GM23338 (cell line): ENCODE measurements at regions not wholly inside any gene's neighbourhood (a gene's known extent, or its start where the extent isn't known, plus 50 kb on each side); places are given as distances from the start of the nearest gene placed in this dataset.

Source experiments
- ATAC-seq: fragments of 200-7000 bp; cut with Tn5 transposase; 3 replicates; pipeline ENCODE4 v1.9.1; 2020
- DNase-seq: peaks from one replicate; pipeline ENCODE4 v3.0.0-alpha.2; 2015; ENCODE audit warnings: low spot score
- H2AFZ ChIP-seq: fragments of 200-600 bp; sonication (generic); 2 replicates; pipeline ENCODE4 v1.8.0; 2016; ENCODE audit warnings: antibody characterized with exemption, mild to moderate bottlenecking, moderate library complexity
- H3F3A ChIP-seq: fragments of 200-600 bp; sonication (generic); replicated peaks from 2 replicates; pipeline ENCODE4 v1.8.0; 2017; ENCODE audit warnings: antibody characterized with exemption, mixed run types, low read depth
- H3K27ac ChIP-seq: fragments of 200-600 bp; sonication (generic); 2 replicates; pipeline ENCODE4 v1.6.1; 2016; ENCODE audit warnings: low read depth
- H3K27me3 ChIP-seq: fragments of 200-600 bp; sonication (generic); 2 replicates; pipeline ENCODE4 v1.8.0; 2016; ENCODE audit warnings: mild to moderate bottlenecking, mixed run types, moderate library complexity; ENCODE audit not compliant: insufficient read depth
- H3K36me3 ChIP-seq: fragments of 200-600 bp; sonication (generic); 2 replicates; pipeline ENCODE4 v1.8.0; 2016; ENCODE audit warnings: mild to moderate bottlenecking; ENCODE audit not compliant: insufficient read depth
- H3K4me1 ChIP-seq: fragments of 200-600 bp; sonication (generic); 2 replicates; pipeline ENCODE4 v1.8.0; 2016; ENCODE audit warnings: mild to moderate bottlenecking, moderate library complexity; ENCODE audit not compliant: insufficient read depth
- H3K4me2 ChIP-seq: fragments of 200-600 bp; sonication (generic); 2 replicates; pipeline ENCODE4 v1.7.1; 2017; ENCODE audit warnings: mixed run types
- H3K4me3 ChIP-seq: fragments of 200-600 bp; sonication (generic); 2 replicates; pipeline ENCODE4 v1.6.1; 2016; ENCODE audit warnings: mixed run types
- H3K79me2 ChIP-seq: fragments of 200-600 bp; sonication (generic); replicated peaks from 2 replicates; pipeline ENCODE4 v1.8.0; 2017; ENCODE audit warnings: mild to moderate bottlenecking; ENCODE audit not compliant: insufficient read depth
- H3K9me2 ChIP-seq: fragments of 200-600 bp; sonication (generic); 2 replicates; pipeline ENCODE4 v1.8.0; 2017; ENCODE audit not compliant: insufficient read depth
- H4K20me1 ChIP-seq: fragments of 200-600 bp; sonication (generic); replicated peaks from 2 replicates; pipeline ENCODE4 v1.8.0; 2017; ENCODE audit warnings: mild to moderate bottlenecking; ENCODE audit not compliant: insufficient read depth
- H3K27ac Mint-ChIP-seq: 2 replicates; pipeline ENCODE4 v1.8.0; 2020; ENCODE audit warnings: inconsistent platforms, mild to moderate bottlenecking, moderate library complexity, mixed read lengths
- H3K27me3 Mint-ChIP-seq: 3 replicates; pipeline ENCODE4 v1.8.0; 2022; ENCODE audit warnings: low read depth, mild to moderate bottlenecking, moderate library complexity, mixed read lengths, inconsistent platforms; ENCODE audit not compliant: insufficient read depth, poor library complexity
- H3K36me3 Mint-ChIP-seq: 3 replicates; pipeline ENCODE4 v1.8.0; 2021; ENCODE audit warnings: low read depth, mild to moderate bottlenecking, inconsistent platforms, moderate library complexity, mixed read lengths
- H3K4me1 Mint-ChIP-seq: 3 replicates; pipeline ENCODE4 v1.8.0; 2020; ENCODE audit warnings: mild to moderate bottlenecking, inconsistent platforms, mixed read lengths
- H3K4me3 Mint-ChIP-seq: 3 replicates; pipeline ENCODE4 v1.8.0; 2021; ENCODE audit warnings: moderate library complexity, mild to moderate bottlenecking, inconsistent platforms, mixed read lengths
- H3K9me3 Mint-ChIP-seq: 3 replicates; pipeline ENCODE4 v1.8.0; 2020; ENCODE audit warnings: moderate library complexity, mild to moderate bottlenecking, inconsistent platforms, mixed read lengths
- CREB1 ChIP-seq: fragments of 250-450 bp; sonication (Bioruptor Pico); IDR thresholded peaks from 2 replicates; pipeline ENCODE4 v1.5.0; 2020; ENCODE audit warnings: low read depth, mild to moderate bottlenecking, moderate library complexity
- ETS1 ChIP-seq: IDR thresholded peaks from 2 replicates; pipeline ENCODE4 v1.6.1; 2016; ENCODE audit warnings: antibody characterized with exemption
- EZH2 ChIP-seq: fragments of 200-600 bp; sonication (generic); IDR thresholded peaks from one replicate; pipeline ENCODE4 v1.8.0; 2017; ENCODE audit warnings: antibody characterized with exemption, mild to moderate bottlenecking, low read depth; ENCODE audit not compliant: unreplicated experiment
- EZH2phosphoT487 ChIP-seq: fragments of 200-600 bp; sonication (generic); IDR thresholded peaks from one replicate; pipeline ENCODE4 v1.8.1; 2018; ENCODE audit warnings: antibody characterized with exemption; ENCODE audit not compliant: unreplicated experiment
- JUNB ChIP-seq: IDR thresholded peaks from one replicate; pipeline ENCODE4 v1.6.1; 2016; ENCODE audit warnings: antibody characterized with exemption; ENCODE audit not compliant: unreplicated experiment
- NANOG ChIP-seq: IDR thresholded peaks from 2 replicates; pipeline ENCODE4 v1.6.1; 2016; ENCODE audit warnings: antibody characterized with exemption, borderline replicate concordance
- POLR2AphosphoS5 ChIP-seq: IDR thresholded peaks from 2 replicates; pipeline ENCODE4 v1.6.1; 2016; ENCODE audit warnings: antibody characterized with exemption, low read depth
- REST ChIP-seq: IDR thresholded peaks from one replicate; pipeline ENCODE4 v1.6.1; 2018; ENCODE audit warnings: antibody characterized with exemption; ENCODE audit not compliant: unreplicated experiment
- ZNF114 ChIP-seq: fragments of 250-450 bp; sonication (Bioruptor Pico); IDR thresholded peaks from 2 replicates; pipeline ENCODE4 v1.5.0; 2020; ENCODE audit warnings: mild to moderate bottlenecking, moderate library complexity
- ZNF331 ChIP-seq: fragments of 250-450 bp; sonication (Bioruptor Pico); IDR thresholded peaks from 2 replicates; pipeline ENCODE4 v1.5.0; 2020; ENCODE audit warnings: low read depth, mild to moderate bottlenecking, moderate library complexity
- ZNF462 ChIP-seq: fragments of 250-450 bp; sonication (Bioruptor Pico); IDR thresholded peaks from 2 replicates; pipeline ENCODE4 v1.5.0; 2020; ENCODE audit warnings: mild to moderate bottlenecking, moderate library complexity

GRCh38 chr4:33068539-33068938 lies 2348.4 kb downstream of the PCDH7 start:
- TF ChIP-seq CREB1 (CRISPR knock-in tag) (no peak), JUNB (no peak), POLR2AphosphoS5 (no peak), ZNF114 (CRISPR knock-in tag) (no peak), EZH2 (no peak), EZH2phosphoT487 (no peak)
- Mint-ChIP-seq H3K4me3 (no peak overlapping the region), H3K27ac (no peak overlapping the region), H3K27me3 (no peaks in the 10 kb centered on the region), H3K36me3 (peaks cover 9% of the 10 kb centered on the region; the same call in 2 of the 3 replicates), H3K9me3 (peaks cover 12% of the 10 kb centered on the region; the same call in 2 of the 3 replicates), H3K4me1 (peaks cover under 1% of the 10 kb centered on the region; the same call in 2 of the 3 replicates)
- Histone ChIP-seq H3K9me2 (no peaks in the 10 kb centered on the region), H3F3A (no peaks in the 10 kb centered on the region), H3K4me2 (no peak overlapping the region), H3K36me3 (no peaks in the 10 kb centered on the region), H3K4me1 (no peaks in the 10 kb centered on the region), H2AFZ (no peak overlapping the region), H3K27me3 (no peaks in the 10 kb centered on the region), H3K4me3 (no peak overlapping the region), H4K20me1 (no peaks in the 10 kb centered on the region), H3K27ac (no peak overlapping the region), H3K79me2 (no peaks in the 10 kb centered on the region)
- ATAC-seq (no peak), DNase-seq (no peak)

GRCh38 chr4:33071535-33071934 lies 2351.4 kb downstream of the PCDH7 start:
- no peaks in the 10 kb centered on the region for H3K4me1 ChIP-seq
- H3K27me3 ChIP-seq = no peaks in the 10 kb centered on the region
- no peak overlapping the region for H3K4me2 ChIP-seq
- H4K20me1 ChIP-seq = no peaks in the 10 kb centered on the region
- Mint-ChIP-seq H3K9me3 (peaks cover 12% of the 10 kb centered on the region; the same call in 2 of the 3 replicates), H3K36me3 (peaks cover 9% of the 10 kb centered on the region; the same call in 2 of the 3 replicates), H3K27me3 (no peaks in the 10 kb centered on the region), H3K27ac (no peak overlapping the region), H3K4me1 (peaks cover 6% of the 10 kb centered on the region; the same call in 2 of the 3 replicates), H3K4me3 (no peak overlapping the region)
- no peaks in the 10 kb centered on the region for H3F3A ChIP-seq
- no peaks in the 10 kb centered on the region for H3K9me2 ChIP-seq
- DNase-seq = no peak
- H3K4me3 ChIP-seq = no peak overlapping the region
- no peak overlapping the region for H3K27ac ChIP-seq
- ATAC-seq = no peak
- H3K36me3 ChIP-seq = no peaks in the 10 kb centered on the region
- no peak overlapping the region for H2AFZ ChIP-seq
- H3K79me2 ChIP-seq = no peaks in the 10 kb centered on the region
- TF ChIP-seq JUNB = no peak
- TF ChIP-seq ETS1 = no peak
- TF ChIP-seq EZH2phosphoT487 = no peak
- TF ChIP-seq ZNF462 (CRISPR knock-in tag) = no peak
- no peak for TF ChIP-seq REST
- TF ChIP-seq ZNF331 (CRISPR knock-in tag) = no peak
- TF ChIP-seq POLR2AphosphoS5 = no peak
- no peak for TF ChIP-seq NANOG
- TF ChIP-seq EZH2 = no peak
- TF ChIP-seq CREB1 (CRISPR knock-in tag) = no peak
